SK-N-DZ (cell line): ENCODE measurements at regions not wholly inside any gene's neighbourhood (a gene's known extent, or its start where the extent isn't known, plus 50 kb on each side); places are given as distances from the start of the nearest gene placed in this dataset.

ENCODE experiments used
- DNase-seq: peaks from one replicate; pipeline ENCODE4 v3.0.0-alpha.2; 2015; ENCODE audit warnings: low spot score

- DNase-seq, result peak; percentile 48
These were observed 122.3 kb upstream of the BACE2 start for GRCh38 chr21:41045534-41046268.

GRCh38 chr21:41048145-41048544, 119.8 kb upstream of the BACE2 start:
- no peak for DNase-seq

- no peak for DNase-seq
These were observed 119.3 kb upstream of the BACE2 start for GRCh38 chr21:41048623-41049022.

- DNase-seq, result peak; percentile 50
These were observed 115.0 kb upstream of the BACE2 start for GRCh38 chr21:41052820-41053555.

GRCh38 chr21:41054018-41054578, 113.9 kb upstream of the BACE2 start:
- no peak for DNase-seq

GRCh38 chr21:41055266-41055665, 112.7 kb upstream of the BACE2 start:
- DNase-seq, result peak; percentile 36

GRCh38 chr21:41059871-41060270, 108.1 kb upstream of the BACE2 start:
- no peak for DNase-seq

- DNase-seq, result no peak
These were observed 106.3 kb upstream of the BACE2 start for GRCh38 chr21:41061701-41062100.

- DNase-seq, result peak; percentile 64
These were observed 103.6 kb upstream of the BACE2 start for GRCh38 chr21:41064334-41064791.

- DNase-seq, result no peak
These were observed 103.0 kb upstream of the BACE2 start for GRCh38 chr21:41064951-41065350.

GRCh38 chr21:41065539-41065938, 102.4 kb upstream of the BACE2 start:
- no peak for DNase-seq

GRCh38 chr21:41066086-41066938, 101.6 kb upstream of the BACE2 start:
- DNase-seq, result no peak

GRCh38 chr21:41067709-41068108, 100.3 kb upstream of the BACE2 start:
- DNase-seq, result no peak

GRCh38 chr21:41068496-41068895, 99.5 kb upstream of the BACE2 start:
- DNase-seq, result no peak

- DNase-seq, result peak; percentile 68
These were observed 98.9 kb upstream of the BACE2 start for GRCh38 chr21:41068967-41069642.

GRCh38 chr21:41070284-41070683, 97.7 kb upstream of the BACE2 start:
- no peak for DNase-seq

- no peak for DNase-seq
These were observed 96.4 kb upstream of the BACE2 start for GRCh38 chr21:41071258-41072171.

- DNase-seq, result no peak
These were observed 94.4 kb upstream of the BACE2 start for GRCh38 chr21:41073558-41073957.

- no peak for DNase-seq
These were observed 93.4 kb upstream of the BACE2 start for GRCh38 chr21:41074396-41075184.
